ENCODE measurements at regions not wholly inside any gene's neighbourhood (a gene's known extent, or its start where the extent isn't known, plus 50 kb on each side); places are given as distances from the start of the nearest gene placed in this dataset.

DNA sequence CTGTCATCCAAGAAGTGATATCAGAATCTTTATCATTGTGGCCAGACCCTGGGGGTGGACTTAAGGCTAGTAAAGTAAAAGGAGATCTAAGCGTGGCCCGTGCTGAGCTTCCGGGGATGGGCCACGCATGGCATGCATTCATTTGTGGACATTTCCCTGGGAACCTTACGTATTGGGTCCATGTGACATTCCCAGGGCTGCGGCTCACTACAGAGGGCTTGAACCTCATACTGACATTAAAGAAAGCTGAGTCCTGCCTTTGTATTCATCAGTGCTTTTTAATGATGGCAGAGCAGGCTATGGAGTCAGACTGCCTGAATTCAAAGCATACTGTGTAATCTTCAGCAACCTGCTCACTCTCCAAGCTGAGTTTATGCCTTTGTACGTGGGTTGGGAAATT is 152.2 kb upstream of the AFDN start:
- H3K4me3 Mint-ChIP-seq, result no peak overlapping the region
- H3K36me3 Mint-ChIP-seq, result no peaks in the 10 kb centered on the region
- H3K9me3 Mint-ChIP-seq, result peaks cover 0 to 6% (median 0%) of the 10 kb centered on the region in 6 donors
- DNase-seq, result no peak
- H3K4me1 Mint-ChIP-seq, result no peaks in the 10 kb centered on the region
- no peak overlapping the region for H3K27ac Mint-ChIP-seq
- peaks cover 2 to 12% (median 8%) of the 10 kb centered on the region in 3 donors for H3K27me3 Mint-ChIP-seq (ENCODE audit: low read depth in 3 of 3)

DNA sequence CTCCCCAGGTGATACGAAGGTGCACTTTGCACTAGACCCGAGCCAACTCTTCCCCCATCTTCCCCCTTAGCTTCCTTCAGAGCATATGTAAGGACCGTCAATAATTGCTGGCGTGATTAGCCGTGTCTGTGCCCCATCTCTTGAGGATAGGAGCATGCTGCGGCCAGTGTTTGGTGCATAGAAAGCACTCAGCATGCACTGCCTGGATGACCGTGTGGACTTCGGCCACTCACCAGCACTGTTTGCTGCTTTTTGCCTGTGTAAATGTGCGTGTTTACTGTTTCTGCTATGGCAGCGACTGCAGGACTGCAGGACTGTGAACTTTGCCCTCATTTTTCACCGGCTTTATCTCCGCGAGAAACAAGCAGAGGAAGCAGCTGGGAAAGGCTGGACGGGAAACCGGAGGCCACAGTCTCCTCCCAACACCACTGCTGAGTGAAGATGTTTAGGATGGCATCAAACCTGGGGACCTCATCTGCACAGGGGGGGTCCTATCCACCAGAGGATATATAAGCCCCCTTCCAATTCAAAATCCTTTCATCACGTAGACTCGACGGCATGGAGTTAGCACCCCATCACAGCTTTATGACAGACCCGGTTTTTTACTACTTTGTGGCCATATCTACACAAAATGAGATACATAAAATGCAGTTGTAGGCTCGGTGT is 150.6 kb upstream of the AFDN start:
- peaks cover 0 to 6% (median 0%) of the 10 kb centered on the region in 6 donors for H3K9me3 Mint-ChIP-seq
- peaks cover 2 to 19% (median 10%) of the 10 kb centered on the region in 3 donors for H3K27me3 Mint-ChIP-seq (ENCODE audit: low read depth in 3 of 3)
- no peaks in the 10 kb centered on the region for H3K4me1 Mint-ChIP-seq
- no peaks in the 10 kb centered on the region for H3K36me3 Mint-ChIP-seq
- H3K27ac Mint-ChIP-seq, result no peak overlapping the region
- no peak for DNase-seq
- no peak overlapping the region for H3K4me3 Mint-ChIP-seq

DNA sequence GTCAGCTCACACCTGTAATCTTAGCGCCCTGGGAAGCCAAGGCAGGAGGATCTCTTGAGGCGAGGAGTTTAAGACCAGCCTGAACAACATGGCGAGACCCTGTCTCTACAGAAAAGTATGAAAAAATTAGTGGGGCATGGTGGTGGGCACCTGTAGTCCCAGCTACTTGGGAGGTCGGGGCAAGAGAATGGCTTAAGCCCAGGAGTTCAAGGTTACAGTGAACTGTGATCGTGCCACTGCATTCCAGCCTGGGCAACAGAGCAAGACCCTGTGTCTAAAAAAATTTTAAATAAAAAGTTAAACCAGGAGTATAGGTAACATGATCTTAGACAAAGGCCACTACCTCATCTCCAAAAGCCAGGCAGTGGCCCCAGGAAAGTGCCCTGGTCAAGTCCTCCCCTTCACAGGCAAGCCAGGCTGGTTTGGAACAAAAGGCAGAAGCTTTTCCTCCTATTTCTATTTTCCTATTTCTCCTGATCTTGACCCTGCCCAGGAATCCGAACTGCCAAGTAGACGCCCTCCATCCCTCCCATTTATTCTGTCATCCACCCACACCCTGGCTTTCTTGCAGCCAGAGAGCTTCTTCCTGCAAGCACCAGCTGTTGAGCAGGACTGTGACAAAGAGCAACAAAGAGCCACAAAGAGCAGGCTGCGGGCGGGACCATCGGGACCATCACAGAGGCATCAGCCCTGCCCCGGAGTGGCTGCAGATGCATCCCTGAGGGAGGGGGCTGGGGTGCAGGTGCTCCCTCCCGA is 149.9 kb upstream of the AFDN start:
- H3K27me3 Mint-ChIP-seq (ENCODE audit: low read depth in 3 of 3), result peaks cover 6 to 23% (median 17%) of the 10 kb centered on the region in 3 donors
- H3K27ac Mint-ChIP-seq, result no peak overlapping the region
- H3K4me1 Mint-ChIP-seq, result no peaks in the 10 kb centered on the region
- no peak overlapping the region for H3K4me3 Mint-ChIP-seq
- no peaks in the 10 kb centered on the region for H3K36me3 Mint-ChIP-seq
- H3K9me3 Mint-ChIP-seq, result peaks cover 0 to 3% (median 0%) of the 10 kb centered on the region in 6 donors
- no peak for DNase-seq

DNA sequence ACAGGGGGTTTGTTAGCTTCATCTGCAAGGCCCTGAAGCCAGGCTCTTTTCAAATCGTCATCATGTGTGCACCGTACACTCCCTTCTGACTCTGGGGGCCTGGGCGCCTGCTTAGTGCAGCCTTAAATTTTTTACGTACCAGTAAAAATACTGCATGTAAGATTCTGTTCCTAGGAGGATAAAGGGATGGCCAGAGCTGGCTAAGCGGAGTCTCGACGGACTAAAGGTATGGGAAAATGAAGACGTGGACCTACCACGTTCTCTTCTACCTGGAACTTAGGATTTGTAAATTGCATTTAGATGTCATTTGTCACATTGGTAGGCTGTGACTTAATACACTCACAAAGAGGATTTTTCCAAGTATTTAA is 149.3 kb upstream of the AFDN start:
- H3K27ac Mint-ChIP-seq, result no peak overlapping the region
- H3K9me3 Mint-ChIP-seq, result peaks cover 0 to 2% (median 0%) of the 10 kb centered on the region in 6 donors
- no peaks in the 10 kb centered on the region for H3K4me1 Mint-ChIP-seq
- no peak overlapping the region for H3K4me3 Mint-ChIP-seq
- H3K36me3 Mint-ChIP-seq, result no peaks in the 10 kb centered on the region
- DNase-seq, result no peak
- H3K27me3 Mint-ChIP-seq (ENCODE audit: low read depth in 3 of 3), result peaks cover 4 to 23% (median 21%) of the 10 kb centered on the region in 3 donors

DNA sequence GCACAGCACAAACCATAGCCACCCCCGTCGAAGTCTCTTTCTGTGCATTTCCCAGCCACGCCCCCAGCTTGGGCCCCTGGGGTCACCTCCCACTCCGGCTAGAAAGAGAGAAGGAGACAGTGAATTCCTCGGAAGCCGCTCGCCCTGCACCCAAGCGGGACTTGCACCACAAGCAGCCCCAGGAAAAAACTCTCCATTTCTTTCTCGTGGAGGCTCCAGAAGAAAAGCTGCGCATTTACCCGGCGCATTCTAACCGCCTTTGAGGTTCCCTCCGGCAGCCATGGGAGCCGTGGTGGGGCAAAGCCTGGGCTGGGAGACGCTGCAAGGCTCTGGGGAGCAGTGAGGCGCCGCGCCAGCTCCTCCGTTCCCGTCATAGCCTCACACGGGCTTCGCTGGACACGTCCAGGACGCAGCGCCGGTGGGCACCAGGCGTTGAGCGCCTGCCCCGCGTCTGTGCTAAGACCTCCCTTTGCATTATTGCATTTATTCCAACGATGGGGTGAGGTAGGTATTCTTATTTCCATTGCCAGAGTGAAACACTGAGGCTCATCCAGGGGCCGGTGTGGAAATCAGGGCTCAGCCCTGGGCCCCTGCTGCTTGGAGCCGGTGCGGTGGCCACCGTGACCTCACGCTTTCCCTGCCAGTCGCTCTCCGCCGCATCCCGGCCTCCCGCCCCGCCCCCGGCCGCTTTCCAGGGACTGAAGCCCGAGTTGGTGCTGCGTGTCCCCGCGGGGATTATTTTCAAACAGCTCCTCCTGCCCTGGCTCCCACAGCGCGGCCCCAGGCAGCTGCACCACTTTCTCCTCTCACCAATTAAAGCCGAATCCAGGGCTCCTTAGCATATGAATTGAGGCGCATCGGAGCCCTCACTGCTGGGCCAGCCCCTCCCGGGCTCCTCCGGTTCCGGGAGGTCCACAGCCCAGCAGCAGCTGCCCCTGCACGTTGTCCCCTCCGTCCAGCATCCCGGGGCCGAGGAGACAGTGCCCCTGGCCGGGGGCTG is 148.3 kb upstream of the AFDN start:
- Mint-ChIP-seq H3K4me1 (no peaks in the 10 kb centered on the region), H3K9me3 (no peaks in the 10 kb centered on the region), H3K27ac (no peak overlapping the region), H3K4me3 (no peak overlapping the region), H3K36me3 (no peaks in the 10 kb centered on the region), H3K27me3 (ENCODE audit: low read depth in 3 of 3) (peaks cover 6 to 23% (median 21%) of the 10 kb centered on the region in 3 donors)
- DNase-seq, result no peak

DNA sequence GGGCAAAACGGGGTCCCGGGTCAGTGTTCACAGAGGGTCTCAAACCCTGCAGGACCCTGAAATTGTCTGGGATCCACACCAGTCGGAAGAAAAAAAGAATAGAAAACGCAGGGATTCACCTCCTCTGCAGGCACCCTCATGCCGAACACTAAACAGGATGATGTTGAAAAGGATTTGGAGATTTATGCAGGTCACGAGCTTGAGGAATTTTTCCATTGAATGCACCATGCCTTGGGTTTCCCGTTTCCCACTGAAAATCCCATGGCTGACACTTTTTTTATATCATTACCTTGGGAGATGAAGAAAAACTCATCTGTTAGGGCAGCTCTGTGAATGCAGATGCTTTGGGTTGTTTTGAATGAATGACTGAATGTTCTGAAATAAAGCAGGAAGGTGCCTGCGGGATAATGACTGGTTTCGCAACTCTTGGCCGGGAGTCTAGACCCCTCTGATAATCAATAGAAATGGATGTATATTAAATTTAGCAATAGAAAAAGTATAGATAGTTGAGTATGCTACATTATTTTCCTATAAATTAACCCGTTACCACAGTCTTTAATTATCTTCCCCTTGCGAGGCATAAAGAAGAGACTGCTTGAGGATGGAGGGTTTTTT is 147.5 kb upstream of the AFDN start:
- Mint-ChIP-seq H3K4me1 (no peaks in the 10 kb centered on the region), H3K9me3 (no peaks in the 10 kb centered on the region), H3K4me3 (no peak overlapping the region), H3K36me3 (no peaks in the 10 kb centered on the region), H3K27me3 (ENCODE audit: low read depth in 3 of 3) (peaks cover 8 to 24% (median 21%) of the 10 kb centered on the region in 3 donors), H3K27ac (no peak overlapping the region)
- DNase-seq, result no peak

DNA sequence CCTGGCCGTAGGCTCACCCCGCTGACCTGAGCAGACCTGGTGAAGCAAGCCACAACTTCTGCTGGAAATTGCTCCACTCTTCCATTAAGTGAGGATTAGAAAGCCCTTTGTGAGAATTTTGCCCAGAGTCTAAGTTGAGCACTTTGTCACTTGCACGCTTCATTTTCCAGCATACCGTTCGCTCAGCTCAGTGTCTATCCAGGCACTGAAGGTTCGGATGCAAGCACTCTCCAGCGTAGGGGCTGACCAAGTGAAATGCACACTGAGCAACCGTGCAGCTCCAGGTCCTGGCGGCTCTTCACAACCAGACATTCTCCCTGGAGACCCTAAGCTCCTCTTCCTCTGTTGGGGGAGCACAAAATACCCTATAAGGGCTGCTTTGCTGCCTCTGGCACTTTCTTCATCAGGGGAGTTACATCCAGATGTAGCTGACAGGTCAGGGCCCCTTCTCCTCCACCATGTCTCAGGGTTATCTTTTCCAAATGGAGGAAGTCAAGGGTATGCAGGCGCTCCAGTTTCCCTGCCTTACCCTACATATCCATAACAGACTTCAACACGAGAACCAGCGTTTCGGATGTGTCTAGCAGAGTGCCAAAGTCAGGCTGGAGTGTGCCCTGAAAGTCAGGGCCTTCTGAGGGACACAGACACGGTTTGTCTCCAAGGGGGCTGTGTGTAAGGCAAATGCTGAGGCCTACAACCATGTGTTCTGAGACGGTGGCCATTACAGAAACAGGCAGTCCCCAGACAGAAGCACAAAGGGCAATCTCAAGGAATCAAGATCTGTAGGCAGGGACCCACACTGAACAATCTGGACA is 146.7 kb upstream of the AFDN start:
- H3K36me3 Mint-ChIP-seq, result no peaks in the 10 kb centered on the region
- H3K27ac Mint-ChIP-seq, result no peak overlapping the region
- DNase-seq, result no peak
- H3K9me3 Mint-ChIP-seq, result no peaks in the 10 kb centered on the region
- no peak overlapping the region for H3K4me3 Mint-ChIP-seq
- H3K4me1 Mint-ChIP-seq, result no peaks in the 10 kb centered on the region
- H3K27me3 Mint-ChIP-seq (ENCODE audit: low read depth in 3 of 3), result peaks cover 8 to 26% (median 24%) of the 10 kb centered on the region in 3 donors

DNA sequence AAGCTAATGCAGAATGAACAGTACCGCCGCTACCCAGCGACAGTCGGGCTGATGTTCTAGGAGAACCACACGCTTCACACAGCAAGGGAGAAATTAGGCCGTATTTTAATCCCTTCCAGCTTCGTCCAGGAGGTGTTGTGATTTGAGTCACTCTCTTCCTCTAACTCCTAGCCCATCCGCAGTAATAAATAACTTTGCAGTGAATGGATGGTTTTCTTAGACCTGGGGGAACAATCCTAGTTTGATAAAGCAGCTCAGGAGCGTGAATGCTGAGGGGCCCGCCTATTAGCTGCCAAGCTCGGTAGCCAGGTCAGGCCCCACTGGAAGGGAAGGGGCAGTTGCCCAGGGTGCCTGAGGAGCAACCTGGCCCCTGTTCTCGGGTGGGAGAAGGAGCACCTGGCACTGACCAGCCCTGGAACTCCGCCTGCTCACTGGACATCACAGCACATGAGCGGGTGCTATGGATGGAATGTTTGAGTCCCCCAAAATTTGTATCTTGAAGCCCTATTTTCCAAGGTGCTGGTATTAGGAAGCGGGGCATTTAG is 146.0 kb upstream of the AFDN start:
- Mint-ChIP-seq H3K36me3 (no peaks in the 10 kb centered on the region), H3K27ac (no peak overlapping the region), H3K4me3 (no peak overlapping the region), H3K4me1 (no peaks in the 10 kb centered on the region), H3K27me3 (ENCODE audit: low read depth in 3 of 3) (peaks cover 8 to 32% (median 24%) of the 10 kb centered on the region in 3 donors), H3K9me3 (no peaks in the 10 kb centered on the region)
- DNase-seq, result no peak

DNA sequence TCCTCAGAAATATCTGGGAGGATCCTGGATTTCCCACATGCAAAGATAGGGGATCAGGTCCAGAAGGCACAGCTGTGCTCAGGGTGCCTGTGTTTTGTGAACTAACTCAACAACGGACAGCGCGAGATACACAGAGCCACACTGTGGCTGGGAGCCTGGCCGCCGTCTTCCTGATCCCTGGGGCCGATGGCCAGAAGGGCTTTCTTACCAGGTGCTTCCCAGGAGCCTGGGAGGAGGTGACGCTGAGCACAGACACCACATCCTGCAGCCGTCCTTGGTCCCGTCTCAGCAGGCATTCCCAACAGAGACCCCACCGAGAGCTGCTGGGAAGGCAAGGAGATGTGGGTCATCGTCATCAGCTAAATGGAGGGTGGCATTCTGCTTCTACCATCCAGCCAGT is 144.6 kb upstream of the AFDN start:
- no peaks in the 10 kb centered on the region for H3K9me3 Mint-ChIP-seq
- H3K27me3 Mint-ChIP-seq (ENCODE audit: low read depth in 3 of 3), result peaks cover 8 to 27% (median 19%) of the 10 kb centered on the region in 3 donors
- no peaks in the 10 kb centered on the region for H3K4me1 Mint-ChIP-seq
- no peak overlapping the region for H3K27ac Mint-ChIP-seq
- no peak overlapping the region for H3K4me3 Mint-ChIP-seq
- no peaks in the 10 kb centered on the region for H3K36me3 Mint-ChIP-seq
- DNase-seq, result no peak

DNA sequence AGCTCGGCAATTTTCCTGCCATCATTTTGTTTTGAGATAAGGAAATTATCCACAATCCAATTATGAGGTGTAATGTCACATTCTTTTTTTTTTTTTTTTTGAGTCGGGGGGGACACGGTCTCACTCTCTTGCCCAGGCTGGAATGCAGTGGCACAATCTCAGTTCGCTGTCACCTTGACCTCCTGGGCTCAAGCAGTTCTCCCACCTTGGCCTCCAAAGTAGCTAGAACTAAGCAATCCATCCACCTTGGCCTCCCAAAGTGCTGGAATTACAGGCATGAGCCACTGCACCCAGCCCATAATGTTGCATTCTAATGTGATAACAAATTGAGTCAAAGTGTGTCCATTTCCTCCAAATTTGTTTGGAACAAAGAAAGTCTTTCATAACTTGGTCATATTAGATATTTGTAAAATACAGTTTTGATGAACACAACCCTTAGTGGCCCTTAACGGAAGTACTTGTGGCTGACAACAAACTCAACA is 144.1 kb upstream of the AFDN start:
- Mint-ChIP-seq H3K9me3 (no peaks in the 10 kb centered on the region), H3K4me1 (no peaks in the 10 kb centered on the region), H3K4me3 (no peak overlapping the region), H3K36me3 (no peaks in the 10 kb centered on the region), H3K27ac (no peak overlapping the region), H3K27me3 (ENCODE audit: low read depth in 3 of 3) (peaks cover 8 to 26% (median 19%) of the 10 kb centered on the region in 3 donors)
- DNase-seq, result no peak

DNA sequence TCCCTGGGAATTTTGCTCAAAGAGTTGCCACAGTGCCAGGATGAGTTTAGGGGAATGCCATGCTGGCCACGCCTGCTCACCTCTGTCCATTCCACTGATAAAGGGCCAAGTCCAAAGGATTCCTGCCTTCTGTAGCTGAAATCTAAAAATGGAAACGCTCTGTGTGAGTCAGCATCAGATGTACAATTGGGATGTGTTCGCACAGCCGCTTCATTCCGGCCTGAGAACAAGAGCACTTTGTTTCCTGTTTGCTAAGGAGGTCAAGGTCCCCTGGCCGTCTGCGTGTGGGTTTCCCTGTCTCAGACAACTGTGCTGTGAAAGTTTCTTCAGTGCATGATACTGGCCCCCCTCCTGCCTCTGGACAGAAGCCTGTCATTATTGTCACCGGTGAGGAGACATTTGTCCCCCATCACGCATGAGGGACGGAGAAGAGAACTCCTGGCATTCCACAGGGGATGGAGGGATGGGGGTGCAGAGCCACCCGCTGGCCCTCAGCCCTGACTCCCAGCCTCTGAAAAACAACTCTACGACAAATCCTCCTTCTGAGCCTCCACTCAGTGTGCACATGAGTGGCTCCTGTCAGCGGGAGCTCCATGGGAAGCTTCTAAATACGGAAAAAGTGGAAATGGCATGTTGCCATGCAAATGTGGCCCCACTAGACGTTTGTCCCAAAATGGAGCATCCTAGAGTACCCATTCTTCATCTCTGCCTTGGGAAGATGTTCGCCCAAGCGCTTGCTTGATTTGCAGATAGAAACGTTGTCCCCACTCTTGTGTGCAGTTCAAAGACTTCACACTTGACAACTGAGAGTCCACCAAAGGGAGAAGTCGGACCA is 143.5 kb upstream of the AFDN start:
- H3K27me3 Mint-ChIP-seq (ENCODE audit: low read depth in 3 of 3), result peaks cover 8 to 23% (median 18%) of the 10 kb centered on the region in 3 donors
- H3K27ac Mint-ChIP-seq, result no peak overlapping the region
- no peak overlapping the region for H3K4me3 Mint-ChIP-seq
- DNase-seq, result no peak
- no peaks in the 10 kb centered on the region for H3K9me3 Mint-ChIP-seq
- no peaks in the 10 kb centered on the region for H3K36me3 Mint-ChIP-seq
- H3K4me1 Mint-ChIP-seq, result no peaks in the 10 kb centered on the region

All from immature natural killer cell (primary cell).